GM12872 (cell line): ENCODE measurements at regions not wholly inside any gene's neighbourhood (a gene's known extent, or its start where the extent isn't known, plus 50 kb on each side); places are given as distances from the start of the nearest gene placed in this dataset.

Experiments used
- TF ChIP-seq, protein P1 (sequence below): IDR thresholded peaks from 3 replicates; pipeline ENCODE4 v1.5.1; 2011; ENCODE audit warnings: low read depth, mild to moderate bottlenecking, low read length, moderate library complexity; ENCODE audit not compliant: insufficient read depth

DNA sequence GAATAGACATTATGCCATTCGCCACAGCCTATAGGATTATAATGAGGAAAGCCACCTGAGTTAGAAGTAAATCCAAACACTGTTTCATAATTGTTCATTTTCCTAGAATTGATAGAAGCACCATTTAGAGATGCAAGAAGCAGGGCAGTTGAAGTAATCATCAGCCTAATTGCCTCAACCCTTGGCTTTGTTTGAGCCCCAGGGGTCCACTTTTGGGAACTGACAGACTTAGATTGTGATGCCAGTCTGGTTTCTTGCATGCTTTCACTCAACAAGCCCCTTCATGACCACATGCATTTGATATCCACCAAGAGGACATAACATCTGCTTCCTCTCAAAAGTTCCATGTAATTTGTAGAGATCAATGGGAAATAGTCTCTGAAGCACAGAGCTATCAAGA, 97.2 kb upstream of the COL8A1 start:
- TF ChIP-seq, protein P1, sequence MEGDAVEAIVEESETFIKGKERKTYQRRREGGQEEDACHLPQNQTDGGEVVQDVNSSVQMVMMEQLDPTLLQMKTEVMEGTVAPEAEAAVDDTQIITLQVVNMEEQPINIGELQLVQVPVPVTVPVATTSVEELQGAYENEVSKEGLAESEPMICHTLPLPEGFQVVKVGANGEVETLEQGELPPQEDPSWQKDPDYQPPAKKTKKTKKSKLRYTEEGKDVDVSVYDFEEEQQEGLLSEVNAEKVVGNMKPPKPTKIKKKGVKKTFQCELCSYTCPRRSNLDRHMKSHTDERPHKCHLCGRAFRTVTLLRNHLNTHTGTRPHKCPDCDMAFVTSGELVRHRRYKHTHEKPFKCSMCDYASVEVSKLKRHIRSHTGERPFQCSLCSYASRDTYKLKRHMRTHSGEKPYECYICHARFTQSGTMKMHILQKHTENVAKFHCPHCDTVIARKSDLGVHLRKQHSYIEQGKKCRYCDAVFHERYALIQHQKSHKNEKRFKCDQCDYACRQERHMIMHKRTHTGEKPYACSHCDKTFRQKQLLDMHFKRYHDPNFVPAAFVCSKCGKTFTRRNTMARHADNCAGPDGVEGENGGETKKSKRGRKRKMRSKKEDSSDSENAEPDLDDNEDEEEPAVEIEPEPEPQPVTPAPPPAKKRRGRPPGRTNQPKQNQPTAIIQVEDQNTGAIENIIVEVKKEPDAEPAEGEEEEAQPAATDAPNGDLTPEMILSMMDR: no peak

DNA sequence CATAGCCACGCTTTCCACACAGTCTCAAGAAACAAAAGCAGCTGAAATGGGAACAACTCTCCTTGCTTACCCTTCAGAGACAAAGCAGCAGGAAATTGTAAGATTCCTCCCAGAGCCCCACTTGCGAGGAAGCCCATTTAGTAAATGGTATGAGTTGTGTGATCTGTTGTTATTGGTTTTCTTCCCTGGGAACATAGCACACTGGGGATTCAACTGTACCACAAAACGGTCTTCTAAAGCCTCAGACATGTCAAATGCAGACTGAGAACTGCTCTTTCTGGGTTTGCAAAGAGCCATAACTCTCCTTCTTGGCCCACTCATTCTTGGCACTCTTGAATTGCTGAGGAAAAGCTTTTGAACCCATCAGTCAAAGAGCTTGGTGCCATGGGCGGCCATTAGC, 101.0 kb upstream of the COL8A1 start:
- TF ChIP-seq, protein P1: no peak

DNA sequence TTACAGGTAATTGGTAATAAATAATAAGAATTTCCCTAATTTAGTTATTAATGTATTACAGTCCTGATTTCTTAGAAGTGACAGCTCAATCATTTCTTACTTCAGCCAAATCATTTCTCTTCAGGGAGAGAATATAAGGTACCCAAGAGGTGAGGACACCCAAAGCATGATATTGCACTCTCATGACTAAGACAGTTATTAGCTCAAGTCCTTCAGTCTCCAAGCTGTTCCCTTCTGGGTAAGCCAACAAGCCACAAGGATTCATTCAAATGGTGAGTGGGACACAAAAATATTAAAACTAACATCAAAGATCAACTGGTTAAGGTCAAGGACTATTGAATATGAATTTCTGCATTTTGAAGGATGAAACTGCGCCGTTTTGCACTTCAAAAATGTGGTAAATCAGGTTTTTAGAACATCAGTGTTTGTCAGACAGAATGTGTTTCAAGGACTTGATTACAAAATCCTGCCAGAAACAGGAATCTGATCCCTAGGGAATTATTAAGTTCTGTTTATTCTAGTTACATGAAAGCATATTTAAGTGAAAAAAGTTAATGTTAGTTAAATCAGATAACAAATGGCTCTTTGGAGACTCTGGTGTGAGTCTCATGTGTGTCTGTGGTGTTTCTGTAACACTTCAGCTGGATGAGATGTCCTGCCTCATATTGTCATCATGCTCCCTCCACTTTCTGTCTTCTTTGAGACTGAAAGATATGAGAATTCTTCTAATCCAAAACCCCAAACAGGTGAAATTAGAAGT, 101.7 kb upstream of the COL8A1 start:
- TF ChIP-seq, protein P1: no peak

DNA sequence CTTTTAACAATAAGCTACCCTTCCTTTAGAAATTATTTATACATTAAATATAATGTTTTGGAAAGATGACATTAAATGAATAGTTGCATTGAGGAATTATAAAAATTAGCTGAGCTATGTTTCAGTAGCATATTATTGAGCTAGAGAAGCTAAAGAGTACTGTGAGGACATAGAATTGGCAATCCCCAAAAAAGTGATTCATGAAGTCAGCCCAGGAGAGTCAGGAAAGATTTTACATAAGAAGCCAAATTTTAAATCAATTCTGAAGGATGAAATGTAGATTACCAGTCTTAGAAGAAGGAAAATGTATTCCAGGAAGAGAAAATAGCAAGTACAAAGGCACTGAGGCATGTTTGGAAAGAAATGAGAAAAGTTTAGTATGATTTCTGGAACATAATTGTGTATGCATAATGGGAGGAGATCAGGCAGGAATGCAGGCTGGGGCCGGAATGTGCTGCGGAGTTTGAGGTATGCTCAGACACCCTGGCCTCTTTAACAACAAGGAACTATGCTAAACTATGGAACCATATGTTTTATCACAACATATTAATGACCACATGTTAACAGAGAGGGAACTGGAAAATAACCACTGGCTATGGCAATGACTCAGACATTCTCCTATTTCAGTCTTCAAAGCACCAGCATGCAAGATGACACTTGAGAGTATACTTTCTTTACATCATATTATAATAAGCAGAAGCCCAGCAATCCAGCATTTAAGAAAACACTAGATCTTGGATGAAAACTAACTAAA, 103.3 kb upstream of the COL8A1 start:
- TF ChIP-seq, protein P1: no peak

DNA sequence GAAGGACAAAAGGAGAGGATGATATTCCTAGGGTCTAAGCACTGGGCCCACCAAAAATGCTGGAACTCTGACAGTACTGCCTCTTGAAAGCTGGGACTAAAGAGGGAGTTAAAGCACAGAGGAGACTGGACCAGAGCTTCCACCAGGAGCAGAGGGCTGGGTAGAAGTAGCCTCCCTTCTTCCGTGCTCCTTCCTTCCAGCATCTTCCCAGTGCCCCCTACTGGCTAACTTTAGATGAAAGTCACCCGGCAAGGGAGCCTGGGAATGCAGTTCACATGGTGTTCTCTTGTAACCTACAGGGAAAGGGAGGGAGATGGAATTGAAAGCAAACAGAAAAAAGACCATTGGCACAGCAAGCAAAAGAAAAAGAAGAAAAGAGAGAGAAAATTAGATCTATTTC, 106.1 kb upstream of the COL8A1 start:
- TF ChIP-seq, protein P1: peak; percentile 73

DNA sequence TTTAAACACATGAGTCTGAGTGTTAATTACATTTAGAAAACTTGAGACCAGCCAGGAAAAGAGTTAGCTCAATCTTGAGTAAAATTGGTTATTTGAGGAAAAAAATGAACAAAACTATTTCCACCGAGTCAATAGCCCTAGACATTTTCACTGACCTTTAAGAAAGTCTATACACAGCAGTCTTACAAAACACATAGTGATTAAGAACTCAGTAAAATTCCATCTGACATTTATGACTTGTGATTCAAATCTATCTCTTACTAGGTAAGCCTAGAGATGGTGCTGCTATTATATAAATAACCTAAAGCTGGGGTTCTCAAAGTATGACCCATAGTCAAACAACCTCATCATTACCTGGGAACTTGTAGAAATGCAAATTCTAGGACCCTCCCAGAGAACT, 109.1 kb upstream of the COL8A1 start:
- TF ChIP-seq, protein P1: no peak

DNA sequence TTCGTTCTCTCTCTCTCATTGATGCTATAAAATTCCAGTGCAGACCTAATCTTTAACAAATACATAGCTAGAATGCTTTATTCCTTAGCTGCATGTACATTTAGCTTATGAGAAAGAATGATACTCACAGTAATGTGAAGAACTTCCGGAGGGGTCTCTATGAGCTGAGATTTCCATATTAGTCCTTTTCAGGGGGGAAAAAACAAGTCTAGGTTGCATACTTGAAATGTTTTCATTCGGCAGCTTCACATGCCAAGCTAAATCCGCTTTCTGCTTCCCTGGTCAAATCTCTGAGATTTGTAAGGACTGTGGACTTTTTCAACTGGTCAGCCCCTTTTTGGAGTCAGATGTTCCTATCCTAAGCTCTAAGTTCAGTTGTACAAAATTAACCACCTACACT, 111.5 kb upstream of the COL8A1 start:
- TF ChIP-seq, protein P1: no peak
